HG02981 (cell line): ENCODE measurements at regions not wholly inside any gene's neighbourhood (a gene's known extent, or its start where the extent isn't known, plus 50 kb on each side); places are given as distances from the start of the nearest gene placed in this dataset.
"Not testable (repeated sequence)": the region's sequence is repeated elsewhere in the genome, so short reads cannot be mapped to it uniquely, and the experiment has no call there.

Source experiments
- ATAC-seq: cut with Tn5 transposase; IDR thresholded peaks from one replicate; pipeline ENCODE4 v1.9.1; 2021; ENCODE audit warnings: mild to moderate bottlenecking, moderate library complexity; ENCODE audit not compliant: unreplicated experiment

DNA sequence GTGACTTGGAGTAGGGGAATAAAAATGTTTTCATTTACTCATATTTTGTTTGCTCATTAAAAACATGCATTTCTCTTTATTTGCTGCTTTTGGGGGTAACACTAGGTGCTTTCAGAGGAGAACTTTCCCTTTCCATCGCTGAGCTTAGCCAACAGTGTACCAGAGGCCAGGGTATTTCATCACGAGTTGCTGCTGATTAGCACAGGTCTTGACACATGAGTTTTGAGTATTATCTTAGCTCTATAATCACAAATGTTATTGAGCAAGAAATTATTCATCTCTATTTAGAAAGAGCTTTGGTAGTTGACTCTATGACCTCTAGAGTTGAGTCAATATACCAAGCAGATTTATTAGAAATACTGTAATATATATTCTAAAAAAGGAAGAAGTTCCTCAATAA is 375.9 kb downstream of the NXPH1 start:
- no peak for ATAC-seq

DNA sequence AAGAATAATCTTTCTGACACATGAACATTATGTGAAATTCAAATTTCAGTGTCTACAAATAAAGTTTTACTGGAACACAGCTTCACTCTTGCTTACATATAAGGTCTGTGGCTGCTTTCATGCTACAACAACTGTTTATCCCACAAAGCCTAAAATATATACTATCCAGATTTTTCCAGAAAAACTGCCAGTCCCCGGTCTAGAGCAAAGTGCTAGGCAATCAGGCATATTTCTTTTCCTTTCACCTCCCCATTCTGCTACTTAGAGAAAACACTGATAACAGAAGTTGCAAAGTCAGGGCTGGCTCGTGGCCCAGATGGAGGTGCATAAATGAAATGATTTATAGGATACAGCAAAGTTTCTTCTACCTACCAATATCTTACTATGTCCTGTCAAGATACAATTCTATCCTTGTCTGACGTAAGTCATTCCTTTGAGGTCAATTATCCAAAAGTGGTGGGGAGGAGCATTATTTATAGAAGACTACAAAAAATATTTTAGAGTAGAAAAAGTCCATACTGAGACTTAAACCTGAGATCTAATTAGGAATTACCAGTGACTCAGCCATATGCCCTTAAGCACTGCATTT is 384.1 kb downstream of the NXPH1 start:
- ATAC-seq: no peak

- no peak for ATAC-seq
These were observed 385.0 kb downstream of the NXPH1 start for GRCh38 chr7:8818406-8818805.

- ATAC-seq: no peak
These were observed 389.2 kb downstream of the NXPH1 start for GRCh38 chr7:8822595-8822994.

GRCh38 chr7:8823486-8823885 is 390.1 kb downstream of the NXPH1 start:
- ATAC-seq: no peak

- no peak for ATAC-seq
These were observed 393.9 kb downstream of the NXPH1 start for GRCh38 chr7:8827329-8827728.

GRCh38 chr7:8829100-8829499 is 395.7 kb downstream of the NXPH1 start:
- no peak for ATAC-seq

GRCh38 chr7:8831376-8831775 is 398.0 kb downstream of the NXPH1 start:
- ATAC-seq: no peak

DNA sequence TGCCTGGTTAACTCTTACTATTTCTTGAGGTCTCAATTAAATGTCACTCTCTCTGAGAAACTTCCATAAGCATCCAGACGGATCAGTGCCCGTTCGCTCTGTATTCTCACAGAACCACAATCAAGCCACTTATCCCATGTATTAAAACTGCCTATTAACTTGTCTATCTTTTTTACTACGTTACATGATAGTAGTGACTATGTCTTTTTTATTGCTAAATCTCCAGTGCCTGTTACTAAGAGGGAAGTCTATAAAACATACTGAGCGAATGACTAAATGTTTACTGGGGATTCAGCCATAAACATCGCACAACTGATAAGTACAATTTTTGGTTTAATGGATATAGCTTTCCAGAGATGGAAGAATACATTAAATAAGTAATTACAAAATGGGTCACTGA is 399.9 kb downstream of the NXPH1 start:
- no peak for ATAC-seq

- ATAC-seq: no peak
These were observed 407.8 kb downstream of the NXPH1 start for GRCh38 chr7:8841171-8841570.

- ATAC-seq: no peak
These were observed 438.3 kb downstream of the NXPH1 start for GRCh38 chr7:8871716-8872115.

GRCh38 chr7:8881916-8882315 is 448.5 kb downstream of the NXPH1 start:
- no peak for ATAC-seq

DNA sequence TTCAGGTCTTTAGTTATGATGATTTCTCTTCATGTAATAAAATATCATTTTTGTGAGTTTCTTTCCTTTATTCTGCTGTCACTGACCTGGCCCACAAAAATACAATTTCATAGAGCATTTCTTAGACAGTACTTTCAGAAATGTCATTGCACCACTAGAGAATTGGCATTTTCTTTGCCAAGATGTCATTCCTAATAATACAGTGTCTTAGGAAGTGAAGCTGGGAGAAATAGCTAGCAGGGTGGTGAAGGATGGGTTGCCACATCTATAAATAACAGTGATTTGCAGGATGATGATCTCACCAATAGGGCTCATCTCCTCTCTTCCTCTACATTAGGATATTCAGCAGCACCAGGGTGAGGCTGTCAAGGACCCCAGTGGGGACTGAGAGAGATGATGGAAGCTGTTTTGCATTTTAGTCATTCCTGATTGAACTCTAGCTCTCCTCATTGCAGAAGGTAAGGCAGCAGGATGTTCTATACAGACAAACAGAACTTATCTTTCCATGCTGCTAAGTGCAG is 452.1 kb downstream of the NXPH1 start:
- ATAC-seq: no peak

GRCh38 chr7:8890346-8890745 is 456.9 kb downstream of the NXPH1 start:
- not testable (repeated sequence) for ATAC-seq

GRCh38 chr7:8893775-8894174 is 460.4 kb downstream of the NXPH1 start:
- no peak for ATAC-seq

DNA sequence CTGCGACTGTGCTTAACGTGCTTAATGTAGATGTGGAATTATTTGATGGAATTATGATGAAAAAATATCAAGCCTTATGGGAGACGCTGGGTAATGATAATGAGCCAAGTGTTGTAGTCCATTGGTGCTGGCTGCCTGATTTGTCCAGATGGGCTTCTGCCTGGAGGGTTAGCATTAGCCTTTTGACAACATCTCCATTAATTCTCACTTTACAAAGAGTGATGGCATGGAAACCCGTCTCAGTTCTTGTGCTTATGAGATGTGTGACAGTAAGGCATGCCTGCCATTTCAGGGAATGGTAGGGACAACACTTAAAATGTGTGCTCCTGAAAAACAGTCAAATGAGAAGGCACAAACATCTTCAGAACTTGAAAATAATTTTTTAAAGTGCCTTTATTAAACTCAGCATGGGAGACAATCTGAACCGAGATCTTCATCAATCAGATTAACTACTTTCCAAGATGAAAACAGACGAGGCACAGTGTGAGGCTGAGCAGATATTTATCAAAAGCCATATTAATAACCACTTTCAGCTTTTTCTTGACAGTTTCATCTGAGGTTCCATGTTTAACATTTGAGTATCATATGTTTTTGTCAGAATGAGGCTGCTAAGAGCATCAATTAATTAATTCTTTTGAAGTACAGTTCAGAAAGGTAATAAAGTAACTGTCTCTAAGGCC is 473.1 kb downstream of the NXPH1 start:
- no peak for ATAC-seq

DNA sequence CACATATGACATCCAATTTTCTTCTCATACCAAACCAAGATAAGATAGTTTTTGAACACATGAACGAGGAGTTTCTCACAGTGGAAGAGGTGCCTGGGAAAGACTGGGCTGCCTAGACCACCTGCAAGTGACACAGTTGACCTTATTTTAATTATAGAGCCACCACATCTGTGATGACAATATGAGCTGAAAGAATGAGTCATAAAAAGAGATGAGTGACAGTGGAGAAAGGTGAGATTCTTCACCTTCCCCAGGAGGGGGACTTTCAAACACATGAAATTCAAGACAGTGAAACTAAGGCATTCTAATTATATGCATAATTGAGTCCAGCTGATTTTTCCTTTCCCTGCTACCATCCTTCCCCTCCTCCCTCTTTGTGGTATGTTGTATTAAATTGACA is 475.5 kb downstream of the NXPH1 start:
- ATAC-seq: no peak

DNA sequence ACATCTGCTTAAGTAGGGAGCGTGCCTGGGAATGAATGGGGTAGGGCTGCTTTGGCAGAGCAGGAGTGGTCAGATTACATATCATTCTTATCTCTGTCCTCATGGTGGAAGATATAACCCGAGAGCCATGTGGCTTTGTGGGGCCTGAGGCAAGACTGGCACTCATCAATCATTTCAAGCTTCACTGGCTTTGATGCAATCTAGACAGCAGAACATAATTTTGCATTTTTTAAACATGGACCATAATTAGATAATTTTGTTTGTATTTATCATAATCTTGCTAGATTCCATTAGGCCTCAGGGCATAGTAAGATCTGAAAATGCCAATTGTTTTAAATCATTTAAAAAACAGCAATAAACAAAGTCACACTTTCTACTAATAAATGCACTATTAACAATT is 480.3 kb downstream of the NXPH1 start:
- ATAC-seq: no peak

DNA sequence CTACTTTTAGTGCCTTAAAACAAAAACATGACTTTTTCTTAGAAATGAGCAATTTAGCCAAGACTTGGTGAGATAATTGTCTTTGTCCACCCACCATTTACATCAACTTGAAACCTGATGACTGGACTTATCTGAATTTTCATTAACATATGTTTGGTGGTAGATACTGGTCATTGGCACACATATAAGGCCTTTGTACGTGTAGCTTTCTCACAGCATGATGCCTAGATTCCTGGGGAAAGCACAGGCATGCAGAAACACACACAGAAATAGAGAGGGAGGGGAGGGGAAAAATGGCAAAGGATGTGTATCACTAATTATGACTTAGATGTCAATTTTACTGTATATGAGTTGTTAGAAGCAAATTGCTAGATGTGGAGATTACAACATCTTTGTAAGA is 488.4 kb downstream of the NXPH1 start:
- no peak for ATAC-seq

- ATAC-seq: no peak
These were observed 489.3 kb downstream of the NXPH1 start for GRCh38 chr7:8922726-8923125.

- ATAC-seq: no peak
These were observed 489.9 kb downstream of the NXPH1 start for GRCh38 chr7:8923164-8923806.
